ENCODE measurements at regions not wholly inside any gene's neighbourhood (a gene's known extent, or its start where the extent isn't known, plus 50 kb on each side); places are given as distances from the start of the nearest gene placed in this dataset.
"Not testable (repeated sequence)": the region's sequence is repeated elsewhere in the genome, so short reads cannot be mapped to it uniquely, and the experiment has no call there.

GRCh38 chr5:56310711-56311204, 77.6 kb upstream of the ANKRD55 start:
- no peak overlapping the region for H3K4me3 Mint-ChIP-seq
- no peaks in the 10 kb centered on the region for H3K9me3 Mint-ChIP-seq
- peaks cover 23 to 29% of the 10 kb centered on the region in 2 donors for H3K27me3 Mint-ChIP-seq
- H3K4me1 Mint-ChIP-seq (ENCODE audit: low read depth in 2 of 2), result no peaks in the 10 kb centered on the region
- DNase-seq (ENCODE audit: low spot score) (no peak), ATAC-seq (no peak)
- no peak overlapping the region for H3K27ac Mint-ChIP-seq
- H3K36me3 Mint-ChIP-seq, result no peaks in the 10 kb centered on the region

DNA sequence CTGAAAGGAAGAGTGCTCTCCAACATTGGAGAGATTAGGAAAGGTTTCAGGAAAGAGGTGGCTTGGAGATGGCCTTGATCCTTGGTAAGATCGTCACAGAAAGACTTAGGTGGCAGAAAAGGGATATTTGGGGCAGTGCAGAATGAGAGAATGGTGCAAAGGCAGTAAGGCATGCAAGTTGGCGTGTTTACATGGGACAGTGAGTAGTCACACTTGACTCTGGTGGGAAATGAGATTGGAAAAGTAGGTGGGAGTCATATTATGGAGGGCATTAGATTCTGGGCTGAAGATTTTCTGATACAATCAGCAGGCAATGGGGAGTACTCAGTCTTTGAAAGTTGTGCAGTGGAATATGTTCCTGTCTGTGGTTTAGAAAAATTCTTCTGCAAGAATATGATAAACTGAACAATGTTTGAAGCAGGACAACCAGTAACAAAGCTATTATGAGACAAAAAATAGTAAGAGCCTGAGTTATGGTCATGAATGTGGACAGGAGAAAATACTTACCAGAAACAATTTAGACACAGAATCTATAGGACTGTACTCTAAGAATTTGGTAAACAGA, 76.2 kb upstream of the ANKRD55 start:
- no peaks in the 10 kb centered on the region for H3K4me1 Mint-ChIP-seq (ENCODE audit: low read depth in 2 of 2)
- no peak overlapping the region for H3K27ac Mint-ChIP-seq
- H3K9me3 Mint-ChIP-seq, result no peaks in the 10 kb centered on the region
- no peak overlapping the region for H3K4me3 Mint-ChIP-seq
- DNase-seq (ENCODE audit: low spot score) (no peak), ATAC-seq (no peak)
- H3K27me3 Mint-ChIP-seq, result peaks cover 20 to 29% of the 10 kb centered on the region in 2 donors
- H3K36me3 Mint-ChIP-seq, result no peaks in the 10 kb centered on the region

GRCh38 chr5:56307714-56308333, 74.7 kb upstream of the ANKRD55 start:
- no peaks in the 10 kb centered on the region for H3K36me3 Mint-ChIP-seq
- no peaks in the 10 kb centered on the region for H3K4me1 Mint-ChIP-seq (ENCODE audit: low read depth in 2 of 2)
- DNase-seq (ENCODE audit: low spot score) (no peak), ATAC-seq (no peak)
- H3K9me3 Mint-ChIP-seq, result no peaks in the 10 kb centered on the region
- H3K27ac Mint-ChIP-seq, result no peak overlapping the region
- H3K4me3 Mint-ChIP-seq, result no peak overlapping the region
- H3K27me3 Mint-ChIP-seq, result peaks cover 18 to 22% of the 10 kb centered on the region in 2 donors

DNA sequence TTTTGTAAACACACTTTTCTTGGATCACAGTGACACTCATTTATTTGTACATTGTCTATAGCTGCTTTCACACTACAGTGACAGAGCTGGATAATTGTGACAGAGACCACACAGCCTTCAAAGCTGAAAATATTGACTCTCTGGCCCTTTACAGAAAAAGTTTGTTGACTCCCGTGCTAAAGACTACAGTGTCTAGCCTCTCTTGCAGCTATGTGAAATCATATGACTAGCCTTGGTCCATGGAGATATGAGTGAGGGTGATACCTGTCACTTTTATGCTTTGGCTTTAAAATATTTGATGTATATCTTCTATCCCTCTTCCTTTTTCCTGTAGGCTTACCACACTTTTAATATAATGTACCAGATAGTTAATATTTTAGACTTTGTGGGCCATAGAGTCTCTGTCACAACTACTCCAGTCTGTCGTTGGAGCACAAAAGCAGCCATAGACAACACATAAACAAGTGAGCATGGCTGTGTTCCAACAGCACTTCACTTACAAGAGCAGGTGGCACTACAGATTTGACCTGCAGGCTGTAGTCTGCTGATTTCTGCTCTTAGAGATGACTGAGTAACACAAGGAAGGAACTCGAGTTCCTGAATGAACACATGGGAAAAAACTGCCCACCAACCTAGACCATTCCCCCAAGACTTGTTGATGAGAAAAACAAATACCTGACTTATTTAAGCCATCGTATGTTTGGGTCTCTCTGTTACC, 73.5 kb upstream of the ANKRD55 start:
- H3K36me3 Mint-ChIP-seq, result no peaks in the 10 kb centered on the region
- DNase-seq (ENCODE audit: low spot score), result no peak
- H3K27ac Mint-ChIP-seq, result no peak overlapping the region
- no peak for ATAC-seq
- no peaks in the 10 kb centered on the region for H3K9me3 Mint-ChIP-seq
- peaks cover 16 to 20% of the 10 kb centered on the region in 2 donors for H3K27me3 Mint-ChIP-seq
- H3K4me3 Mint-ChIP-seq, result no peak overlapping the region
- H3K4me1 Mint-ChIP-seq (ENCODE audit: low read depth in 2 of 2), result no peaks in the 10 kb centered on the region

DNA sequence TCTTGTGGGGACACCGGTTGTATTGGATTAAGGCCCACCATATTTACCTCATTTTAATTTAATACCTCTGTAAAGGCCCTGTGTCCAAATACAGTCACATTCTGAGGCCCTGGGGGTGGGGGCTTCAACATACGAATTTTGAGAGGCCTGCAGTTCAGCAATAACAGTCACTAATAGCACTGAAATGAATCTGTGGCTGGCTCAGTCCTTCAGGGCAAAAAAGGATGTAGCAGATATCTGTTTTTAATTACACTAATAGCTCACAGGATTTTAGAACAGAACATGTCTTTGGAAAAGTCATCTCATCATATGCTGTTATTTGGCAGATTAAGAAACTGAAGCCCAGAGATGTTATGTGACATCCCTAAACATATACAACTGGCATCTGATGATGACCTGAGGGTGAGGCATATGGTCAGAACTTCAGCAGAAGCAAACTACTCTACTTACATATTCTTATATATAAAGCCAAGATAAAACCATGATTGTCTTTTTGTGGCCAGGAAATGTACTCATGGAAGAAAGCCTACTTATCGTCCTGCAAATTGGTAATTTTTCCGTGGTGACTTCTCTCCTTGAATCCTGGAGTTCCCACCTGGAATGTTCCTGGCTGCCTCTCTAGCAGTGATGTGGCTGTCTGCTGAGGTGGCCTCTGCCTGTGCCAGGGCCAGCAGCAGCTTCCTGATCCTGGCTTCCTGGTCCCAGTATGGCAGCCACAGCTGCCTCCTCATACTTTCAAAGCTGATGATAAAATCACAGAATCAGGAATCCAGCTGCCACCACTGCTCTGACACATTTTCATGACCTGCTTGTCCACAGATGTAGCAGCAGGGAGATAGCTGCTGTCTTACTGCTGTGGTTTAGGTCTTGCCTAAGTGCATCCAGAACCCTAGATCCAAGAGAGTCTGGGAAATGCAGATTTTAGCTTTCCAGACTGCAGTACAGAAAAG, 72.1 kb upstream of the ANKRD55 start:
- no peak for ATAC-seq
- Mint-ChIP-seq H3K27ac (no peak overlapping the region), H3K4me3 (no peak overlapping the region), H3K27me3 (peaks cover 10 to 15% of the 10 kb centered on the region in 2 donors), H3K9me3 (no peaks in the 10 kb centered on the region), H3K36me3 (no peaks in the 10 kb centered on the region), H3K4me1 (ENCODE audit: low read depth in 2 of 2) (no peaks in the 10 kb centered on the region)
- DNase-seq (ENCODE audit: low spot score), result no peak

GRCh38 chr5:56303511-56303910, 70.4 kb upstream of the ANKRD55 start:
- DNase-seq (ENCODE audit: low spot score), result no peak
- Mint-ChIP-seq H3K27me3 (no peaks in the 10 kb centered on the region), H3K4me1 (ENCODE audit: low read depth in 2 of 2) (no peaks in the 10 kb centered on the region), H3K9me3 (no peaks in the 10 kb centered on the region), H3K36me3 (no peaks in the 10 kb centered on the region), H3K4me3 (no peak overlapping the region), H3K27ac (no peak overlapping the region)
- ATAC-seq, result peak in 1 of 2 donors; percentile 60

- H3K27ac Mint-ChIP-seq, result no peak overlapping the region
- H3K9me3 Mint-ChIP-seq, result no peaks in the 10 kb centered on the region
- ATAC-seq (no peak), DNase-seq (ENCODE audit: low spot score) (no peak)
- H3K36me3 Mint-ChIP-seq, result no peaks in the 10 kb centered on the region
- H3K27me3 Mint-ChIP-seq, result no peaks in the 10 kb centered on the region
- H3K4me3 Mint-ChIP-seq, result no peak overlapping the region
- H3K4me1 Mint-ChIP-seq (ENCODE audit: low read depth in 2 of 2), result no peaks in the 10 kb centered on the region
Observed at GRCh38 chr5:56302027-56302426, 68.9 kb upstream of the ANKRD55 start.

- Mint-ChIP-seq H3K27me3 (no peaks in the 10 kb centered on the region), H3K9me3 (no peaks in the 10 kb centered on the region), H3K36me3 (no peaks in the 10 kb centered on the region), H3K4me3 (no peak overlapping the region), H3K27ac (no peak overlapping the region), H3K4me1 (ENCODE audit: low read depth in 2 of 2) (no peaks in the 10 kb centered on the region)
- DNase-seq (ENCODE audit: low spot score) (no peak), ATAC-seq (no peak)
Observed at GRCh38 chr5:56301069-56301468, 67.9 kb upstream of the ANKRD55 start.

DNA sequence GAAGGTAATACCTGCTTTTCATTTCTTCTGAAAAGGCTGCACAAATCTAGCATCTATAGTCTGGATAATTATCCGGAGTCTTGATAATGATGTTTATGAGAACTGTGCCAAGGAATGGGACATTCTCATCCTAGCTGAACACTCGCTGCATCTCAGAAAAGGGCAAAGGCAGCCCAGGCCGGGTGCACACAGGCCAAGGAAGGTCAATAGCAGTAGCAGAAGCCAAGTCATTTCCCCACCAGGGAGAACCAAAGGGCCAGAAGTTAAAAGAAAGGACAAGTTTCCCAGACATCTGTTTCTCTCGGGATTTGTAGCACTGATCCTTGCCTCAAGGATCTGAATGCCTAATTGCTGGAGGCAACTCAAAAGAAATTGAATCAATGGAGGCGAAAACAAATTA, 66.1 kb upstream of the ANKRD55 start:
- Mint-ChIP-seq H3K4me3 (no peak overlapping the region), H3K27ac (no peak overlapping the region), H3K9me3 (no peaks in the 10 kb centered on the region), H3K27me3 (no peaks in the 10 kb centered on the region), H3K36me3 (no peaks in the 10 kb centered on the region), H3K4me1 (ENCODE audit: low read depth in 2 of 2) (no peaks in the 10 kb centered on the region)
- no peak for ATAC-seq
- no peak for DNase-seq (ENCODE audit: low spot score)

DNA sequence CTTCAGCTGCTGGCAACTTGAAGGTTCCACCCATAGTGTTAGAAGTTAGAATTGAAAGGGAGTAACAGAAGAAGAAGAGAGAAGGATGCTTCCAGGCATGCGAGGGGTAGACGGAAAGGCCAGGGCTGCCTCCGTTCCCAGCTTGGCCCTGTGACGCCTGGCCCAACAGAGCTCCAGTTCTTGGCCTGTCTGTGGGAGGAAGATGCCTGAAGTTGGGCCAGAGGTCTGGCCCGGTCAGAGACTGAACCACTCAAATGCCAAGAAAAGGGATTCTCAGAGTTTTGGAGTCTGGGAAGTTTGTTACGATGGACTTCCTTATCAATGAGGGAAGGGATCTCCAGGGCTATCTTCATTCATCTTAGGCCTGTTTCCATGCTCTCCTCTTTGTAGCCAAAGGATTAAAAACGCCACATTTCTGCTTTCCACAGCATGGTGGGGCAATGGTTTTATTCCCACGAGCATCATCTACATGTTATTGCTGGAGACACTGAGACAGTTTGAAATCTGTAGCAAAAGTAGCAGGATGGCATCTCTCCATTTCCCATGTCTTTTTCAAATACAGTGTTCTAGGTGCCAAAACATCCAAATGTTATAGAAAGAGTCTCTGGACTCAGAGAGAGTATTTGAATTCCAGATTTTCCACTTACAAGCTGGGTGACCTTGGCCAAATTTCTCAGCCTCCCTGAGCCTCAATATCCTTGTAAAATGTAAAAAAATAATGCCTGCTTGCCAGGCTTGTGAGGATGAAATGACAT, 65.4 kb upstream of the ANKRD55 start:
- no peaks in the 10 kb centered on the region for H3K9me3 Mint-ChIP-seq
- DNase-seq (ENCODE audit: low spot score) (no peak), ATAC-seq (no peak)
- H3K27me3 Mint-ChIP-seq, result no peaks in the 10 kb centered on the region
- H3K36me3 Mint-ChIP-seq, result no peaks in the 10 kb centered on the region
- H3K4me3 Mint-ChIP-seq, result no peak overlapping the region
- no peaks in the 10 kb centered on the region for H3K4me1 Mint-ChIP-seq (ENCODE audit: low read depth in 2 of 2)
- H3K27ac Mint-ChIP-seq, result no peak overlapping the region

DNA sequence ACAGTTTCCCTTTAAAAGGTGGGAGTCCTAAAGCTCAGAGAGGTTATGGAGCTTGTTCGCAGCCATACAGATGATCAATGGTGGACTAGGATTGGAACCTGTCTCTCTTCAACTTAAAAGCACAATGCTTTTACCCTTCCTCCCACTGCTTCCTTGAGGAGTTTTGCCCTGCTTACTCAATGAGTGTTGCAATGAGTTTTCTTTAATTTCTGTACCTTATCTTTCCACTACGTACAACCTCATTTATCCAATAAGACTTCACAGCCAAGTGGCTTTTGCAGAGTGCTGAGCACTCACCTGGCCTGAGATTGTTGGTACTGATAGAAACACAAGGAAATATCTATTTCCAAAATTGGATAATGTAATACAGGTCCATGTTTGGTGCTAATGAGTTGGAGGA, 64.7 kb upstream of the ANKRD55 start:
- DNase-seq (ENCODE audit: low spot score) (no peak), ATAC-seq (no peak)
- Mint-ChIP-seq H3K4me1 (ENCODE audit: low read depth in 2 of 2) (no peaks in the 10 kb centered on the region), H3K36me3 (no peaks in the 10 kb centered on the region), H3K27me3 (no peaks in the 10 kb centered on the region), H3K4me3 (no peak overlapping the region), H3K27ac (no peak overlapping the region), H3K9me3 (no peaks in the 10 kb centered on the region)

DNA sequence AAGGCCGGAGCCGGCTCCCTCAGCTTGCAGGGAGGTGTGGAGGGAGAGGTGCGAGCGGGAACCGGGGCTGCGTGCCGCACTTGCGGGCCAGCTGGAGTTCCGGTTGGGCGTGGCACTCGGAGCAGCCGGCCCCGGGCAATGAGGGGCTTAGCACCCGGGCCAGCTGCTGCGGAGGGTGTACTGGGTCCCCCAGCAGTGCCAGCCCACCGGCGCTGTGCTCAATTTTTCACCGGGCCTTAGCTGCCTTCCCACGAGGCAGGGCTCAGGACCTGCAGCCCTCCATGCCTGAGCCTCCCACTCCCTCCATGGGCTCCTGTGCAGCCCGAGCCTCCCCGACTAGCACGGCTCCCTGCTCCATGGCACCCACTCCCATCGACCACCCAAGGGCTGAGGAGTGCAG, 62.2 kb upstream of the ANKRD55 start:
- not testable (repeated sequence) for H3K9me3 Mint-ChIP-seq; DNase-seq (ENCODE audit: low spot score)

GRCh38 chr5:56294354-56294753, 61.2 kb upstream of the ANKRD55 start:
- H3K4me1 Mint-ChIP-seq (ENCODE audit: low read depth in 2 of 2), result no peaks in the 10 kb centered on the region
- H3K9me3 Mint-ChIP-seq, result no peaks in the 10 kb centered on the region
- no peak overlapping the region for H3K4me3 Mint-ChIP-seq
- no peaks in the 10 kb centered on the region for H3K36me3 Mint-ChIP-seq
- peaks cover 5 to 6% of the 10 kb centered on the region in 2 donors for H3K27me3 Mint-ChIP-seq
- H3K27ac Mint-ChIP-seq, result no peak overlapping the region
- DNase-seq (ENCODE audit: low spot score) (no peak), ATAC-seq (no peak)

More for the DNA sequence above, 62.2 kb upstream of the ANKRD55 start:
- not testable (repeated sequence) for H3K36me3 Mint-ChIP-seq; H3K27ac Mint-ChIP-seq; H3K27me3 Mint-ChIP-seq; H3K4me3 Mint-ChIP-seq; ATAC-seq; H3K4me1 Mint-ChIP-seq (ENCODE audit: low read depth in 2 of 2)
